ENCODE measurements at regions not wholly inside any gene's neighbourhood (a gene's known extent, or its start where the extent isn't known, plus 50 kb on each side); places are given as distances from the start of the nearest gene placed in this dataset.

DNA sequence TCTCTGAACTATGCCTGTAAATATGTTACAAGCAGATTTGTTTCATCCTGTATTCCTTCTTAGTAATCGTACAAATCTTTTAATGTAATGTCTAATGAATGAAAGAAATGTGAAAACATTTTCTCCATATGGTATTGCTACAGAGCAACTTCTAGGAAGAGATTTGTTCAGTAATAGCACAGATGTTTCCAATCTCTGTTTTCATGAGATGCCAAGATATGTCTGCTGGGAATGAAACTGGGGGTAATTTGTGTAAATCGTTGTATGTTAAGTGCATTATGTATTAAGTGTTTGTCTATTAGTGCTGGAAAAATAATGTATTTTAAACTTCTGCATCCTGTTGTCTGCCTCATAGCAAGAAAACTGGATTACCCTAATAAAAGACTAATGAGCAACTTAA, 722.2 kb upstream of the EYS start:
- DNase-seq (ENCODE audit: low read depth): peak; percentile 66
- H3K4me3 ChIP-seq (ENCODE audit: control insufficient read depth, low read depth, low read length): no peak overlapping the region
- TF ChIP-seq, protein P1, sequence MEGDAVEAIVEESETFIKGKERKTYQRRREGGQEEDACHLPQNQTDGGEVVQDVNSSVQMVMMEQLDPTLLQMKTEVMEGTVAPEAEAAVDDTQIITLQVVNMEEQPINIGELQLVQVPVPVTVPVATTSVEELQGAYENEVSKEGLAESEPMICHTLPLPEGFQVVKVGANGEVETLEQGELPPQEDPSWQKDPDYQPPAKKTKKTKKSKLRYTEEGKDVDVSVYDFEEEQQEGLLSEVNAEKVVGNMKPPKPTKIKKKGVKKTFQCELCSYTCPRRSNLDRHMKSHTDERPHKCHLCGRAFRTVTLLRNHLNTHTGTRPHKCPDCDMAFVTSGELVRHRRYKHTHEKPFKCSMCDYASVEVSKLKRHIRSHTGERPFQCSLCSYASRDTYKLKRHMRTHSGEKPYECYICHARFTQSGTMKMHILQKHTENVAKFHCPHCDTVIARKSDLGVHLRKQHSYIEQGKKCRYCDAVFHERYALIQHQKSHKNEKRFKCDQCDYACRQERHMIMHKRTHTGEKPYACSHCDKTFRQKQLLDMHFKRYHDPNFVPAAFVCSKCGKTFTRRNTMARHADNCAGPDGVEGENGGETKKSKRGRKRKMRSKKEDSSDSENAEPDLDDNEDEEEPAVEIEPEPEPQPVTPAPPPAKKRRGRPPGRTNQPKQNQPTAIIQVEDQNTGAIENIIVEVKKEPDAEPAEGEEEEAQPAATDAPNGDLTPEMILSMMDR (conservative IDR thresholded peaks at IDR 0.05; ENCODE audit: control insufficient read depth, insufficient read depth, low read depth, low read length): no peak

DNA sequence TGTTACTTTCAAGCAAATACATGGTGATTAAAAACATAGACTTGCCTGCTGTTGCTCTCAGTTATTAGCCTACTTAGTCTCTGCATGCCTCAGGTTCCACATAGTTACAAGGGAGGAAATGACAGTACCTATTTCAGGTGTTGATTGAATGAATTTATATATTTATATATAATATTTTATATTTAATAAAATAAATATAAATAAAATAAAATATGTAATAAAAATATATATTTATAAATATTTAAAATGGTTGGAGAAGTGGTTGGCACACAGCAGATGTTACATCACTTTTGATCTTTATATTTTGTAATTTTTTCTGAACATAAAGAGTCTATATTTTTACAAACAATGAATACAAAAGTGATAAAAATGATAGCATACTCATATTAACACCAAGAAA, 716.0 kb upstream of the EYS start:
- no peak overlapping the region for H3K4me3 ChIP-seq (ENCODE audit: control insufficient read depth, low read depth, low read length)
- DNase-seq (ENCODE audit: low read depth): no peak
- TF ChIP-seq, protein P1 (conservative IDR thresholded peaks at IDR 0.05; ENCODE audit: control insufficient read depth, insufficient read depth, low read depth, low read length): no peak

DNA sequence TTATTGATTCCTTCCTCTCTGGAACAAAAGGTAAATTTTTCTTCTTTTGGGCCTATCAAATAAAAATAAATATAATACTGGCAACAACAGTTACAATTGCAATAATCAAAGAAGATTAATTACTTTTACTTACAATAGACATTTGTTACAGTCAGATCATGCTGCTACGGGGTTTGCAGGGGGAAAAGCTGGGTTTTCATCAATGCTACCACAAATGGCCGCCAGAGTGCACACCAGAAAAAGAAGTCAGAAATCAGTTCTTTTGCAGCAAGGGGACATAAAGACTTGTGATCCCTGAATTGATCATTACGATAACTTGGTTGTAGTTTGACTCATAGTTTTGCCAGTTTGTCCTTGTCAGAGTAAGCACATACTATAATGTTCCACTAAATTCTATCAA, 714.5 kb upstream of the EYS start:
- H3K4me3 ChIP-seq (ENCODE audit: control insufficient read depth, low read depth, low read length): no peak overlapping the region
- no peak for DNase-seq (ENCODE audit: low read depth)
- TF ChIP-seq, protein P1 (conservative IDR thresholded peaks at IDR 0.05; ENCODE audit: control insufficient read depth, insufficient read depth, low read depth, low read length): no peak

DNA sequence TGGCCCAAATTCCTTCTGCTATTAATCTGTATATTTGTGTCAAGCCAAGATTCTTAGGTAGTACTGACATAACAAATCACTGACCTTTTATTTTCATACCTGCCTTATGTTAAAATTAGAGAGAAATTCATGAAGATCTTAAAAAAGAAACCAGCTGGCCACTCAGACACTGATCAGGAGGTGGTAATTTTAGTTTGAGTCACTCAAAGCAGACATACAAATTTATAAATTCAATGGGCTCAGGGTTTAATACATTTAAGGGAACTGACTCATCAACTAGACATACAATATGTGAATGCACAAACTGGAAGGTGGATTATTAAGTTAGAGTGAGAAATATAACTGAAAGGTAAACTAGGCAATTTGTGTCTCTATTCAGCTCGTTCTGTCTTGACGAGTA, 711.9 kb upstream of the EYS start:
- TF ChIP-seq, protein P1 (conservative IDR thresholded peaks at IDR 0.05; ENCODE audit: control insufficient read depth, insufficient read depth, low read depth, low read length): no peak

DNA sequence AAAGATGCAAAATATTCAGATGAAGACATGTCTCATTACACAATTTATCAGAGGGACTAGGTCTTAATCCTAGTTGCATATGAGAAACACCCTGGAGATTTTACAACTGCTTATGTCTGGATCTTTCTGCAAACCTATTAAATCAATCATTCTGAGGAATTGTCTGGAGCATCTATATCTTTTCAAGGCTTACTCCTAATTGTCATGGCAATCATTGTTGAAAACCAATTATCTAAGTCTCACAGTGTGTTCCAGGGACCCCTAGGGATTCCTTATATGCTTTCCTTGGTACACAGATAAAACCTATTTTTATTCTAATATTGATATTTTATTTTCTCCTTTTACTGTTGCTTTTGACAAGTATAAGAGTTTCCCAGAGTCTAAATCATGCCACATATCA, 696.9 kb upstream of the EYS start:
- DNase-seq (ENCODE audit: low read depth): no peak
- no peak overlapping the region for H3K4me3 ChIP-seq (ENCODE audit: control insufficient read depth, low read depth, low read length)
- TF ChIP-seq, protein P1 (conservative IDR thresholded peaks at IDR 0.05; ENCODE audit: control insufficient read depth, insufficient read depth, low read depth, low read length): no peak

More for the DNA sequence above, 711.9 kb upstream of the EYS start:
- no peak overlapping the region for H3K4me3 ChIP-seq (ENCODE audit: control insufficient read depth, low read depth, low read length)
- DNase-seq (ENCODE audit: low read depth): no peak

DNA sequence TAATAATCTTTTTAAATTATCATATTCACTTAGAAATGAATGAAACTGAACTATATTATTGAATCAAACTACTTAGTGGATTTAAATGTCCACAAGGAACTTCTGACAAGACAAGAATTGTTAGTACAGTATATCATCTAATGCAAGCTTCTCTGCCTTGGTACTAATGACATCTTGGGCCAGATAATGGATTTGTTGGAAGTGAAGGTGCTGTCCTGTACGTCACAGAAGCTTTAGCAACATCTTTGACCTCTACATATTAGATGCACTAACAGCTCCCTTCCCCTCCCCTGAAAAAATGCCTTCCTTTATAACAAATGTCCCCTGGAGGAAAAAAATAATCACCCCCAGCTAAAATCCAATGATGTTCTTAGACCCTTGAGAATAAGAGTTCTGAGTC, 695.8 kb upstream of the EYS start:
- TF ChIP-seq, protein P1 (conservative IDR thresholded peaks at IDR 0.05; ENCODE audit: control insufficient read depth, insufficient read depth, low read depth, low read length): no peak

DNA sequence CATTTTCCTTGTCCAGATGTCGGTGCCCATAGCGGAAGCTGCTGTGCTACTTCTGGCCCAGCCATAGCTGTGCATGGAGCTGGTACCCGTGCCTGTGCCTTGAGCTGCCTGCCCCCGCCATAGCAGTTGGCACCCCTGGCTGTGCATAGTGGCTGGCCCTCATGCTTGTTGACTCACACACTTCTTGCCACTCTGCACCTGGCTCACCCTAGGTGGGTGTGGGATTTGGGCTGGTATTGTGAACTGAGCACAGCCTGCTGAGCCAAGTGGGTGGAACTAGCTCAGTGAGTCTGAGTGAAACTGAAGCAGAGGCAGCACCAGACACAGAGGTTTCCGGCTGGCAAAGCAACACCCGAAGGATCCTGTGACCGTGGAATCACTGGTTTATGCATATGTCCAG, 689.5 kb upstream of the EYS start:
- TF ChIP-seq, protein P1 (conservative IDR thresholded peaks at IDR 0.05; ENCODE audit: control insufficient read depth, insufficient read depth, low read depth, low read length): no peak
- no peak for DNase-seq (ENCODE audit: low read depth)
- H3K4me3 ChIP-seq (ENCODE audit: control insufficient read depth, low read depth, low read length): no peak overlapping the region

More for the DNA sequence above, 695.8 kb upstream of the EYS start:
- no peak for DNase-seq (ENCODE audit: low read depth)
- H3K4me3 ChIP-seq (ENCODE audit: control insufficient read depth, low read depth, low read length): no peak overlapping the region
